ENCODE measurements at regions not wholly inside any gene's neighbourhood (a gene's known extent, or its start where the extent isn't known, plus 50 kb on each side); places are given as distances from the start of the nearest gene placed in this dataset.

DNA sequence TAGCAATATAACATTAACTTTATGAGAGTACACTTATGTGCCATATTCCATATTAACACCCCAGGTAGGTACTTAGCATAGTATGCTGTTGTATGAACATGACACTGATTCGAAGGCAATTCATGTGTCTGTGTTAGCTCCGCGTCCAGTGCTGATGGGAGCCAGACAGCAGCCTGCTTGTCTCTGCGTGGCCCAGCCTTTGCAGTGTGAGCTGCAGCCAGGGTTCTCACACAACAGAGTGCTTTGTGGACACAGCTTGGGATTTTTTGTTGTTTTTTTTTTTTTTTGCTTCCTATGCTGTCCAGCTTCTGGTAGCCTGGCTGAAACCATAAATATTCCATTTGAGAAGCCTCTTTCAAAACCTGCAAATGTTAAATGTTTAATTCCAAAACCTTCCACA is 350.9 kb downstream of the SMOC2 start:
- Mint-ChIP-seq H3K27me3 (ENCODE audit: insufficient read depth) (no peaks in the 10 kb centered on the region; the same call in 1 of the 2 replicates), H3K36me3 (ENCODE audit: low read depth) (peaks cover 5% of the 10 kb centered on the region; the same call in 1 of the 2 replicates), H3K4me3 (no peak overlapping the region), H3K9me3 (peaks cover 72% of the 10 kb centered on the region), H3K4me1 (ENCODE audit: low read depth) (no peaks in the 10 kb centered on the region), H3K27ac (no peak overlapping the region)
- TF ChIP-seq, protein P1, sequence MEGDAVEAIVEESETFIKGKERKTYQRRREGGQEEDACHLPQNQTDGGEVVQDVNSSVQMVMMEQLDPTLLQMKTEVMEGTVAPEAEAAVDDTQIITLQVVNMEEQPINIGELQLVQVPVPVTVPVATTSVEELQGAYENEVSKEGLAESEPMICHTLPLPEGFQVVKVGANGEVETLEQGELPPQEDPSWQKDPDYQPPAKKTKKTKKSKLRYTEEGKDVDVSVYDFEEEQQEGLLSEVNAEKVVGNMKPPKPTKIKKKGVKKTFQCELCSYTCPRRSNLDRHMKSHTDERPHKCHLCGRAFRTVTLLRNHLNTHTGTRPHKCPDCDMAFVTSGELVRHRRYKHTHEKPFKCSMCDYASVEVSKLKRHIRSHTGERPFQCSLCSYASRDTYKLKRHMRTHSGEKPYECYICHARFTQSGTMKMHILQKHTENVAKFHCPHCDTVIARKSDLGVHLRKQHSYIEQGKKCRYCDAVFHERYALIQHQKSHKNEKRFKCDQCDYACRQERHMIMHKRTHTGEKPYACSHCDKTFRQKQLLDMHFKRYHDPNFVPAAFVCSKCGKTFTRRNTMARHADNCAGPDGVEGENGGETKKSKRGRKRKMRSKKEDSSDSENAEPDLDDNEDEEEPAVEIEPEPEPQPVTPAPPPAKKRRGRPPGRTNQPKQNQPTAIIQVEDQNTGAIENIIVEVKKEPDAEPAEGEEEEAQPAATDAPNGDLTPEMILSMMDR (IDR thresholded peaks at IDR 0.05), result no peak
- no peak for DNase-seq

DNA sequence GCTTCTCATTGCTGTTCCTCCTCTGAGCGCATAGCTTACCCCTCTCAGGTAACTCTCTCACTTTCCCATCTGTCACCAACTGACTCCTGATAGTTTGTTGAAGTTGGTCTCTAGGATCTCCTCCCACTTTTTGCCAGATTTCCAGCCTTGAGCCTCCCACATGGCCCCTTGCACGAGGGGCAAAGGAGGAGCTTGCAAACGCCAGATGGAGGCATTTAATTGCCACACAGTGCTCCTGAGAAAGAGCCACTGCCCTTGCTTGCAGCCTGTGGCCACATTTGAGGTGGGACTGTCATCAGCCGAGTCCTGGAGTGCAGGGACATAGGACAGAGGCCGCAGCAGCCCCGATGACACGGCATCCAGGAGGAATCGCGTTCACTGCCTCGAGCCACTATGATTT is 348.7 kb downstream of the SMOC2 start:
- H3K4me1 Mint-ChIP-seq (ENCODE audit: low read depth), result no peaks in the 10 kb centered on the region

DNA sequence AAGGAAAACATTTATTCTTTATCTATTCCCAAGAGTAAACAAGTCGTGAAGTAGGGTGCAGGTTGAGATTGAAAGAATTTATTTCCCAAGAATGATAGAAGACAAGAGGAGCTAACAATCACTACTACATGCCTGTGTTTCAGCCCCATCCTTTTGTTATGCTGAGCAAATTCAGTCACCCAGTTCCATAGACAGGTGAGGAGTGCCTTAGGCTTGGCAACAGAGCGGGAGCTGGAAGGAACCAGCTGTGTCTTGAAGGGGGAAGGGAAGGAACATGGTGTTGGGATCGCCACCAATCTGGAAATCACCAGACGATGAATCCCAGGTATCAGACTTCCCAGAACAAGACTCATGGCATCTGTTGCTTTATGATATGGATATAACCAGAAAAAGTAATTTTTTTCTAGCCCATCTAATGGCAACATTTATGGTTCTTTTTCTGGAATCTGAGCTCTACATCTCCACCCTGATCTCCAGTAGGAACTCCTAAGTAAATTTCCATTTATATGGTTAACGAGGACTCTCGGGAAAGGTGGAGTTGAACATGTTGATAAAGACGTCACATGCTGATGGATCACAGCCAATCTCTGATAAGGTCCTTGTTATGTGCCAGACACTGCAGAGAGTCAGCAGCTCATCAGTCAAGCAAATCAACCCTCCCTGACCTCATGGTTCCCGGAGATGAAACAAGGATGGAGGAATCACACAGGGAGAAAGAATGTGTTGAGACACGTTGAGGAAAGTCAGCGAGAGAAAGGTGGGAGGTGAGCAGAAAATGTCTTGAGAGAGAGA is 344.9 kb downstream of the SMOC2 start:
- DNase-seq, result no peak
- TF ChIP-seq, protein P1 (IDR thresholded peaks at IDR 0.05), result no peak
- Mint-ChIP-seq H3K27ac (no peak overlapping the region), H3K9me3 (peaks cover 57% of the 10 kb centered on the region), H3K36me3 (ENCODE audit: low read depth) (peaks cover 5% of the 10 kb centered on the region; the same call in 1 of the 2 replicates), H3K4me3 (no peak overlapping the region), H3K27me3 (ENCODE audit: insufficient read depth) (no peaks in the 10 kb centered on the region; the same call in 1 of the 2 replicates), H3K4me1 (ENCODE audit: low read depth) (no peaks in the 10 kb centered on the region)

More for the DNA sequence above, 348.7 kb downstream of the SMOC2 start:
- TF ChIP-seq, protein P1 (IDR thresholded peaks at IDR 0.05), result no peak
- Mint-ChIP-seq H3K9me3 (peaks cover 76% of the 10 kb centered on the region), H3K4me3 (no peak overlapping the region), H3K36me3 (ENCODE audit: low read depth) (peaks cover 5% of the 10 kb centered on the region; the same call in 1 of the 2 replicates), H3K27me3 (ENCODE audit: insufficient read depth) (no peaks in the 10 kb centered on the region; the same call in 1 of the 2 replicates), H3K27ac (no peak overlapping the region)
- DNase-seq, result no peak

DNA sequence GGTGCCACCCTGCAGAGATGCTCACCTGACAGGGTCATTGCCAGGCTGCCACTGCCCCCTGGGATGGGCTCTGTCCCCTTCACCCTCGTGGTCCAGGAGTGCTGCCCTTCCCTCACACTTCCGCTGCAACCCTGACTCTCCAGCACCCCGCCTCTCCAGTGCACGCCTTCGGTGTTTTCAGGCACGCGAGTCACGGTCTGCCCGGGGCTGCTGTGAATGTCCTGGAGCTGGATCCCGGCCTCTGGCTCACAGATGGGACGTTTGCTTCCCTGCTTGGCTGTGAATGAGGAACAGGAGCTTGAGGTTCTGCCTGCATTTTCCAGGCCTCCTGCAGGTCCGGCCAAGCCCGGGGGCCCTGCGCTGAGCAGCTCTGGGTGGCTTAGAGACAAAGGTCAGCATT is 343.4 kb downstream of the SMOC2 start:
- Mint-ChIP-seq H3K9me3 (peaks cover 51% of the 10 kb centered on the region), H3K27ac (no peak overlapping the region), H3K27me3 (ENCODE audit: insufficient read depth) (no peaks in the 10 kb centered on the region; the same call in 1 of the 2 replicates), H3K36me3 (ENCODE audit: low read depth) (peaks cover 5% of the 10 kb centered on the region; the same call in 1 of the 2 replicates), H3K4me3 (no peak overlapping the region), H3K4me1 (ENCODE audit: low read depth) (no peaks in the 10 kb centered on the region)
- TF ChIP-seq, protein P1 (IDR thresholded peaks at IDR 0.05), result no peak
- no peak for DNase-seq

DNA sequence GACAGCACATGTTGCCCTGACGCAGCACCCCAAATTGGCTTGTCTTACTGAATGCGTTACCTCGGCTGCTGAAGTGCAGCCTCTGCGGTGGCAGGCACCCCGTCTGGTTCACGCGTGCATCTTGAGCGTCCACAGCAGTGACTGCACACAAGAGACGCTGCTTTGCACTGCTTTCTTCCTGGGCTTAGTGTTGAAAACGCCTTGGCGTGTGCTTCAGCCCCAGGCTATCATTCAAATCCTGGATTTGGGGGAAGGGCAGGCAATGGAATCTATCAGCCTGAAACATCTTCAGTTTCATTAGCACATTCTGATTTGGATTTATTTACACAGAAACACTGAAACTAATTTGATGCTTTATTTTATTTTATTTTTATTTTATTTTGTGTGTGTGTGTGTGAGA is 342.7 kb downstream of the SMOC2 start:
- peaks cover 44% of the 10 kb centered on the region for H3K9me3 Mint-ChIP-seq
- no peak overlapping the region for H3K4me3 Mint-ChIP-seq
- DNase-seq, result no peak
- 0 out of 2 replicates have a peak, but pooled peaks cover under 1% of the 10 kb centered on the region for H3K36me3 Mint-ChIP-seq (ENCODE audit: low read depth)
- H3K4me1 Mint-ChIP-seq (ENCODE audit: low read depth), result no peaks in the 10 kb centered on the region
- H3K27me3 Mint-ChIP-seq (ENCODE audit: insufficient read depth), result no peaks in the 10 kb centered on the region; the same call in 1 of the 2 replicates
- TF ChIP-seq, protein P1 (IDR thresholded peaks at IDR 0.05), result no peak
- no peak overlapping the region for H3K27ac Mint-ChIP-seq

All from HFFc6 (cell line).